Retinal pigment epithelial cell (primary cell): ENCODE measurements at regions not wholly inside any gene's neighbourhood (a gene's known extent, or its start where the extent isn't known, plus 50 kb on each side); places are given as distances from the start of the nearest gene placed in this dataset.

Experiments used
- DNase-seq: peaks from one replicate; pipeline ENCODE4 v3.0.0-alpha.2; 2010; ENCODE audit warnings: low read depth
- H3K4me3 ChIP-seq: 2 replicates; pipeline ENCODE4 v1.5.1; 2011; ENCODE audit warnings: mild to moderate bottlenecking, low read length, control low read depth, moderate library complexity
- TF ChIP-seq, protein P1 (sequence below): conservative IDR thresholded peaks from 2 replicates; pipeline ENCODE4 v1.5.1; 2011; ENCODE audit warnings: low read depth, low read length, control low read depth, inconsistent platforms

DNA sequence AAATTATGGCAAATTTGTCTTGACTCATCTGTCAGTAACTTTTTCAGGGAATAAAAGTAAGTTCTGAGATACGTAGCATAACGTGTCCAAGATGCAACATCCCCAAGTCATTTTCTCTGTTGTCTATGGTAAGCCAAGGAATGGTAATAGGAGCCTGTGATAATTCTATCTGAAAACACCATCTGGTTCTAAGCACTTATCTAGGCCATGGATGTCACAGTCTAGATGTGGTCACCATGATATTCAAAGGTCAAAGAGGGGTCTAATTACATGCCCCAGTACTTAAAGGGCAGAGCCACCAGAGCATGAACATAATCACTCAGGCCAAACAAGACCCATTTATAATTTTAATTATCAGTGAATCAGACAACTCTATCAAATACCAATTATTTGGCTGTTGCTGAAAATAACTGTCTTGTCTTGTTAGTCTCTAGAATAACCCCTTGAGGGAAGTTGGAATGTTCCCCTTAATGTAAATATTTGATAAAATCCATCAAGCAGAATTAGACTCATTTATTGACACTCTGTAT is 225.1 kb upstream of the MPPED2 start:
- TF ChIP-seq, protein P1, sequence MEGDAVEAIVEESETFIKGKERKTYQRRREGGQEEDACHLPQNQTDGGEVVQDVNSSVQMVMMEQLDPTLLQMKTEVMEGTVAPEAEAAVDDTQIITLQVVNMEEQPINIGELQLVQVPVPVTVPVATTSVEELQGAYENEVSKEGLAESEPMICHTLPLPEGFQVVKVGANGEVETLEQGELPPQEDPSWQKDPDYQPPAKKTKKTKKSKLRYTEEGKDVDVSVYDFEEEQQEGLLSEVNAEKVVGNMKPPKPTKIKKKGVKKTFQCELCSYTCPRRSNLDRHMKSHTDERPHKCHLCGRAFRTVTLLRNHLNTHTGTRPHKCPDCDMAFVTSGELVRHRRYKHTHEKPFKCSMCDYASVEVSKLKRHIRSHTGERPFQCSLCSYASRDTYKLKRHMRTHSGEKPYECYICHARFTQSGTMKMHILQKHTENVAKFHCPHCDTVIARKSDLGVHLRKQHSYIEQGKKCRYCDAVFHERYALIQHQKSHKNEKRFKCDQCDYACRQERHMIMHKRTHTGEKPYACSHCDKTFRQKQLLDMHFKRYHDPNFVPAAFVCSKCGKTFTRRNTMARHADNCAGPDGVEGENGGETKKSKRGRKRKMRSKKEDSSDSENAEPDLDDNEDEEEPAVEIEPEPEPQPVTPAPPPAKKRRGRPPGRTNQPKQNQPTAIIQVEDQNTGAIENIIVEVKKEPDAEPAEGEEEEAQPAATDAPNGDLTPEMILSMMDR: no peak
- no peak overlapping the region for H3K4me3 ChIP-seq
- no peak for DNase-seq

DNA sequence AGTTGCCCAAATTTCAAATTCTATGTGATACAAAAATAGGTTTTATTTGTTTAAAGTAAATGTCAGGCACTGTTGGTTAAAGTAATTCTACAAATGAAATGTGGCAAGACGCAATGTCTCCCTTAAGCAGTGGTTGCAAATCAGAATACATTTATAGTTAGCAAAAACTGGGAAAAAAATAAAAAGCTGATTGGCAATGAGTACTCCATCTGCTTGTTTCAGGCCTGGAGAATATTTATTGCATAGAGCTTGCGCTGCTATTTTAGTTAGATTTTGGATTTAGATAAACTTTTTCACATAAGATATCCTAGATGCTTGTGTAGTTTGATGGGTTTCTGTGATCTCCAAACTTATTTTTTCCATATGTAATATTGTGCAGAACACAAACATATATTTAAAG is 224.0 kb upstream of the MPPED2 start:
- TF ChIP-seq, protein P1: no peak
- DNase-seq: no peak
- H3K4me3 ChIP-seq: no peak overlapping the region

DNA sequence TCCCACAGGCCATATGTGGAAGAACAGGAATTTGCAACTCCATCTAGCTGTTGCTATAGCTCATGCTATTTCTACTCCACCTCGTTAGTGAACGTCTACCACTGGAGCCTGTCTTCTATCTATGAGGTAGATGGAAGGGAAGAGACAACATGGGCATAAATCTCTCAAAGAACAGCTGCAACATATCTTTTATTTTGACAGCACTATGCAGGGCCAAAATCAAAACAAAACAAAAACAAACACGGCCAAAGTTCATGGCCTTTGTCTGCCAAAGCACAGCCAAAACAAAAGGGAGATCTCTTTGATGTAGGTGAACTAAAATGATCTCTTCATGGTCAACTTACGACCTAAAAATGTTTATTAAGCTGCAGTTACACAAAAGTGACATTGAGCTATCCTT is 215.2 kb upstream of the MPPED2 start:
- no peak for DNase-seq
- TF ChIP-seq, protein P1: no peak
- H3K4me3 ChIP-seq: no peak overlapping the region

DNA sequence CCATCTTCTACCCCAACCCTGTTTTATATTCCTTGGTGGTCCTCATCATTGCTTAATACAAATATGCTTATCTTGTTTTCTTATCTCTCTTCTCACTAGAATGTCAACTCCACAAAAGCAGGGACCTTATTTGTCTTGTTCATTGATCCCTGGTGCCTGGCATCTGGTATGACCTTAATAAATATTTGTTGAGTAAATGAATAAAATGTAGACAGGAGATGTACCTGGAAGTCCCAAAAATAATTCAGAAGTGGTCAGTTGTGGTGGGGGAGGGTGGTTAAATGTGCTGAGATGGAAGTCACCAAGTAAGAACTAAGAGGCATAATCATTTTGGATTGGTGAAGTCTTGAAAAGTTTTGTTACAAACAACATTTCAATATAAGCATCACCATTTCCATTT is 214.8 kb upstream of the MPPED2 start:
- no peak overlapping the region for H3K4me3 ChIP-seq
- no peak for DNase-seq
- TF ChIP-seq, protein P1: no peak

DNA sequence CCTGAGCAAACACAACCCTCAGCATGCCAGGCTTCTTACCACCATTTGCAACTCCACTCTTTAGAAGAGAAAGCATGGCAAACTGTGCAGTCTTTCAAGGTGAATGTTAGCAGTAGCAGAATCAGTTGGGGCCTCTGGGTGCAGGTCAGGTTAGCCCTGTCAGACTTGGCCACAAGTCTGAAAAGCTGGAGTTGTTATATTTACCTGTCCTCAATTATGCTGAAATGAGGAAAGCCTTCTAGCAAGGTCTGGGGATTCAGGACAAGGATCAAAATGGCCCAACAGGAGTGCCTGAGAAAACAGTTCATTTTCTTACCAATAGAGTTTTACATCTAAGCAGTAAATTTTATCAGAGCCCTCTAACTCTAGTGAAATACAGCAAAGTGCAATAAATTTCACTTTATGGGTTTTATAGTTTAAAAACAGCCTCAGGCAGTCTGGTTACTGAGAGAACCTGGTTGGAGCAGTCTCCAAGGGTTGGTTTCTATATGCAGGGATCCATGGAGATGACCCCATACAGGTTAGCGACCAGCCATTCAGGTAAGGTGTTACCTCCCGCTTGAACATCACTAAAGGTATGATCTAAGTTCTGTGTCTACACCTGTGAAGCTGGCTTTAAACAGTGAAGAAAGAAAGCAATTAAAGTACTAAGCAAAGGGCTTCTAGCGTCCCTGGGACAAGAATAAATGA is 212.5 kb upstream of the MPPED2 start:
- DNase-seq: no peak
- TF ChIP-seq, protein P1: no peak
- no peak overlapping the region for H3K4me3 ChIP-seq

DNA sequence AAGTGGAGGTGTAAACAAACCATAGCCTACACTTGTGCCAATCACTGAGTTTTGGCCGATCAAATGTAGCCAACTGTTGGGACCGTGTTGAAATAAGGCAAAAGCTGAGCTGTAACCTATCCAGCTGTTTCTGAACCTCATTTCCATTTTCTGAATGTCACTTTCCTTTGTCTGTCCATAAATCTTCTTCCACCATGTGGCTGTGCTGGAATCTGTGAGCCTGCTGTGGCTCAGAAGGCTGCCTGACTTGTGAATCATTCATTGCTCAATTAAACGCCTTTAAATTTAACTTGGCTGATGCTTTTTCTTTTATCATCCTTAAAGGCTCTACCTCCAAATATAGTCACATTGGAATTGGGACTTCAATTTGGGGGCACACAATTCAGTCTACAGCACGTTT is 203.1 kb upstream of the MPPED2 start:
- no peak for DNase-seq
- TF ChIP-seq, protein P1: no peak
- no peak overlapping the region for H3K4me3 ChIP-seq

DNA sequence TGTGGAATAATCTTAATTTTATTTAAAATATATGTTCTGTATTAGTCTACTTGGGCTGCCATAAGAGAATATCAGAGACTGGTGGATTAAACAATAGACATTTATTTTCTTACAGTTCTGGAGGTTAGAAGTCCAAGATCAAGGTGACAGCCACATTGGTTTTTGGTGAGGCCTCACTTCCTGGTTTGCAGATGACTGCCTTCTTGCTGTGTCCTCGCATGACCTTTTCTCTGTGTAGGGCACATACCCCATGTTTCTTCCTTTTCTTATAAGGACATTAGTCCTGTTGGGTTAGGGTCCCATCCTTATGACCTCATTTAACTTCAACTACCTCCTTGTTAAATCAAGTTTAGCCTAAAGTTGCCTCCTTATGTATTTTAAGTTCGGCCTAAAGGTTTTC is 202.7 kb upstream of the MPPED2 start:
- TF ChIP-seq, protein P1: no peak
- DNase-seq: no peak
- H3K4me3 ChIP-seq: no peak overlapping the region
